ENCODE measurements at regions not wholly inside any gene's neighbourhood (a gene's known extent, or its start where the extent isn't known, plus 50 kb on each side); places are given as distances from the start of the nearest gene placed in this dataset.

- no peak for DNase-seq (ENCODE audit: low spot score in 2 of 2, unreplicated experiment in 2 of 2)
- H3K9me3 Mint-ChIP-seq: peaks cover 18% of the 10 kb centered on the region
- H3K27me3 Mint-ChIP-seq (ENCODE audit: low read depth): no peaks in the 10 kb centered on the region
- no peak overlapping the region for H3K27ac Mint-ChIP-seq
- H3K36me3 Mint-ChIP-seq: peaks cover 1% of the 10 kb centered on the region
- peaks cover 5% of the 10 kb centered on the region for H3K4me1 Mint-ChIP-seq
- no peak for TF ChIP-seq CTCF (IDR thresholded peaks at IDR 0.05; ENCODE audit: unreplicated experiment)
- H3K4me3 Mint-ChIP-seq: no peak overlapping the region
These were observed 329.9 kb upstream of the VWC2 start for GRCh38 chr7:49443515-49443914.

DNA sequence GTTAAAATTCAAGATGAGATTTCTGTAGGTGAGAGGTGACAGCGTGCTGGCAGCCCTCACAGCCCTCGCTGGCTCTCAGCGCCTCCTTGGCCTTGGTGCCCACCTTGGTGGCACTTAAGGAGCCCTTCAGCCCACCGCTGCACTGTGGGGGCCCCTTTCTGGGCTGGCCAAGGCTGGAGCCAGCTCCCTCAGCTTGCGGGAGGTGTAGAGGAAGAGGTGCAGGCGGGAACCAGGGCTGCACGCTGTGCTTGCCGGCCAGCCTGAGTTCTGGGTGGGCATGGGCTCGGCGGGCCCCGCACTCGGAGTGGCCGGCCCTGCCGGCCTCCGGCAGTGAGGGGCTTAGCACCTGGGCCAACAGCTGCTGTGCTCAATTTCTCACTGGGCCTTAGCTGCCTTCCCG lies 320.0 kb upstream of the VWC2 start:
- H3K27ac Mint-ChIP-seq: no peak overlapping the region
- TF ChIP-seq CTCF (IDR thresholded peaks at IDR 0.05; ENCODE audit: unreplicated experiment): no peak
- no peaks in the 10 kb centered on the region for H3K4me1 Mint-ChIP-seq
- H3K36me3 Mint-ChIP-seq: no peaks in the 10 kb centered on the region
- no peak overlapping the region for H3K4me3 Mint-ChIP-seq
- H3K9me3 Mint-ChIP-seq: peaks cover 22% of the 10 kb centered on the region
- DNase-seq (ENCODE audit: low spot score in 2 of 2, unreplicated experiment in 2 of 2): no peak
- H3K27me3 Mint-ChIP-seq (ENCODE audit: low read depth): no peaks in the 10 kb centered on the region

DNA sequence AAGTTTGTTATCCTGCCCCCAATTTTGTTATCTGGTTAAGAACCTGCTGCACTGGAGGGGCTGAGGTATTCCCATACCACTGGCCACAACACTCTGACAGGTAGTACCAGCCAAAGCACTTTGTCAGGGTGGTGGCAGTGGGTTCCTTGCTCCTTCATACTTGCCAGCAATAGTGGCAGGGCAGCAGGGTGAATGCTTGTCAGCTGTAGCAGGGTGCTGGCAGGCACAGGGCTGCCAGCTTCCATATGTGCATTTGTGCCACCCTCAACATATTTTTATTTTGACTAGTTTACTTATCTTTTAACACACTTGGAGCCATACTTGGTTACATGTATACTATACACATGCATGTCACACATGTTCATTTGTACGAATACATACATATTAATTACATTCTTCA lies 294.0 kb upstream of the VWC2 start:
- H3K9me3 Mint-ChIP-seq: peaks cover 32% of the 10 kb centered on the region
- no peak for DNase-seq (ENCODE audit: low spot score in 2 of 2, unreplicated experiment in 2 of 2)
- TF ChIP-seq CTCF (IDR thresholded peaks at IDR 0.05; ENCODE audit: unreplicated experiment): no peak
- no peaks in the 10 kb centered on the region for H3K27me3 Mint-ChIP-seq (ENCODE audit: low read depth)
- H3K36me3 Mint-ChIP-seq: no peaks in the 10 kb centered on the region
- H3K27ac Mint-ChIP-seq: no peak overlapping the region
- no peak overlapping the region for H3K4me3 Mint-ChIP-seq
- H3K4me1 Mint-ChIP-seq: no peaks in the 10 kb centered on the region

DNA sequence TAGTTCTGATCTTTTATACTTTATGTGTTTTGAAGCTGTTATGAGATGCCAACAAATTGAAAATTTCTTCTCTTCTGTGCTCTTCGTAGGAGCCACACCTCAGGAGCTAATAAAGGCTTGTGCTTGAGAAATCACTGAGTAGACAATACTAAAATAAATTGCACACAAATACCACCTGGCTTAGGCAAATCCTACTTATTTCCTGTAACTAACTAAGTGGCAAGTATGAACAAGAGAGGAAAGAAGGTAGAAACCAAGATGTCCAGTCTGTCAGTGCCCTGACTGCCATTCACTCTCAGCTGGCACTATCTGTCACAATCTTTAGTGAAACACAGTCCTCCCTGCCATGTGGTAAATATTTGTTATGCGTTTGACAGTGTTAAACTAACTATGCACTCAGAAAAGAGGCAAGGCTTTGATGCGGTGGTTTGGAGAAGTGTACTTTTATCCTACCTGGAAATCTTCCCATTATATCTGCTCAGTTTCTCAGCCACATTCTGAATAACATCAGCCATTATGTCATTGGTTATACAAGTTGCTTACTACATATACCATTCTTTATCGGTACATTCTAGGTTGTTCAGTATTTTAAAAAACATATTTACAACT lies 293.4 kb upstream of the VWC2 start:
- no peak for DNase-seq (ENCODE audit: low spot score in 2 of 2, unreplicated experiment in 2 of 2)
- H3K9me3 Mint-ChIP-seq: peaks cover 28% of the 10 kb centered on the region
- H3K36me3 Mint-ChIP-seq: no peaks in the 10 kb centered on the region
- no peak overlapping the region for H3K4me3 Mint-ChIP-seq
- no peaks in the 10 kb centered on the region for H3K27me3 Mint-ChIP-seq (ENCODE audit: low read depth)
- no peak for TF ChIP-seq CTCF (IDR thresholded peaks at IDR 0.05; ENCODE audit: unreplicated experiment)
- H3K4me1 Mint-ChIP-seq: no peaks in the 10 kb centered on the region
- no peak overlapping the region for H3K27ac Mint-ChIP-seq

GRCh38 chr7:49481075-49481474 lies 292.4 kb upstream of the VWC2 start:
- H3K27me3 Mint-ChIP-seq (ENCODE audit: low read depth): no peaks in the 10 kb centered on the region
- no peak for DNase-seq (ENCODE audit: low spot score in 2 of 2, unreplicated experiment in 2 of 2)
- TF ChIP-seq CTCF (IDR thresholded peaks at IDR 0.05; ENCODE audit: unreplicated experiment): no peak
- H3K9me3 Mint-ChIP-seq: peaks cover 28% of the 10 kb centered on the region
- H3K4me3 Mint-ChIP-seq: no peak overlapping the region
- no peaks in the 10 kb centered on the region for H3K4me1 Mint-ChIP-seq
- no peaks in the 10 kb centered on the region for H3K36me3 Mint-ChIP-seq
- H3K27ac Mint-ChIP-seq: no peak overlapping the region

DNA sequence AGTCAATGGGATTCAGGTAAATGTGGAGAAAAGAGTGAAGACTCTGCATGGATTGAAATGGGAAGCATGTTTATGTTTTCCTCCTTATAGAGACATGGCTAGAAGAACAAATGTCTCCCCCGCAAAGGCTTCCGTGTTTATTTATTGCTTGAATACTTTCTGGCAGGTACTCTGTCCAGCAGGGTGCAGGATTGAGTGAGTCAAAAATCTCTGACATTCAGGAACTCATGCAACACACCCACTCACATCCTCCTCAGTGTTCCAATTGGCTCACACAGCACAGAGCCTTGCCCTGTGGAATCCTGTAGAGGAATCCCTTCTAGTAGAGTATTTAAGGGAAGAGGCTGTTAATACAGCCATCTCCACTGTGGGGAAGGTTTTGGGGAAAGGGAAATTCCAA lies 290.3 kb upstream of the VWC2 start:
- H3K27me3 Mint-ChIP-seq (ENCODE audit: low read depth): no peaks in the 10 kb centered on the region
- no peak for DNase-seq (ENCODE audit: low spot score in 2 of 2, unreplicated experiment in 2 of 2)
- no peak overlapping the region for H3K4me3 Mint-ChIP-seq
- H3K27ac Mint-ChIP-seq: no peak overlapping the region
- no peaks in the 10 kb centered on the region for H3K36me3 Mint-ChIP-seq
- no peaks in the 10 kb centered on the region for H3K4me1 Mint-ChIP-seq
- TF ChIP-seq CTCF (IDR thresholded peaks at IDR 0.05; ENCODE audit: unreplicated experiment): no peak
- H3K9me3 Mint-ChIP-seq: peaks cover 11% of the 10 kb centered on the region

All from mesothelial cell of epicardium (in vitro differentiated cells).